CD4-positive, alpha-beta T cell treated with Interleukin-10 for 1 hour (primary cell): ENCODE measurements at regions not wholly inside any gene's neighbourhood (a gene's known extent, or its start where the extent isn't known, plus 50 kb on each side); places are given as distances from the start of the nearest gene placed in this dataset.
"Not testable (repeated sequence)": the region's sequence is repeated elsewhere in the genome, so short reads cannot be mapped to it uniquely, and the experiment has no call there.

Experiments
- DNase-seq: peaks from one replicate; pipeline ENCODE4 v3.0.0-alpha.2; 2020

DNA sequence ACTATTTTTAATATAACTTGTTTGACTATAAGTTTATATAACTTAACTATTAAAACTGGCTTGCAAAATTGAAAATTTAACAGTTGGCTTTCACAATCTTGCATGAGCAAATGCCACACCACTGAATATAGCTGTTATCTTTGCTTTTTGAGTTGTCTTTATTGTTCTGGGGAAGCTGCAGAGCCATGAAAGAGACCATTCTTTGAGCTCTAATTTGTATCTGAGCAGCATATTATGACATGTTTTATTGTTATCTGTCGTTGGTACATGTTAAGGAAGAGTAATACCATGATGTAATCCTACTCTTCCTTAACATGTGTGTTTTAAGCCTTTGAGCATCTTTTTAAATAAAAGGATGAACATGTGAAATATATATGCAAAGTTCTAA, 97.1 kb upstream of the ANK2 start:
- DNase-seq, result no peak

DNA sequence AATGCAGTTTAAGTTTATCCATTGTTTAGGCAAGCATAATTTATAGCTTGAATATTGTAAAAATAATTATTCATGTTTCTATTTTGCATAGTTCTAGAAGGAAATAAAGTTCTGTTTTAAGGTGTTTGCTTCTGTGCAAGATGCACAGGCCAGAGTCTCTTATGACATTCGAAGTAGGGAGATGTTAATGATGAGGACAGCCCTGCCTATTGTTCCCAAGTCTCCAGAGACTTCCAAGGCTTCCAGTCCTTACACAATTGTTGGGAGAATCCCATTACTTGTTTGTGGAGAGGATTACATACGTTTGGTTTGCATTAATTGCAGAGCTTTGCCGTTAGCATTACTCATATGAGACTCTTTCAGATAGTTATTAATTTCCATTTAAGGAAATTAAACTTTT, 96.2 kb upstream of the ANK2 start:
- DNase-seq, result no peak

- no peak for DNase-seq
Measured at GRCh38 chr4:112954286-112954685, 95.2 kb upstream of the ANK2 start.

- DNase-seq, result no peak
Measured at GRCh38 chr4:112956484-112956896, 93.0 kb upstream of the ANK2 start.

- not testable (repeated sequence) for DNase-seq
Measured at GRCh38 chr4:112957764-112958163, 91.7 kb upstream of the ANK2 start.

DNA sequence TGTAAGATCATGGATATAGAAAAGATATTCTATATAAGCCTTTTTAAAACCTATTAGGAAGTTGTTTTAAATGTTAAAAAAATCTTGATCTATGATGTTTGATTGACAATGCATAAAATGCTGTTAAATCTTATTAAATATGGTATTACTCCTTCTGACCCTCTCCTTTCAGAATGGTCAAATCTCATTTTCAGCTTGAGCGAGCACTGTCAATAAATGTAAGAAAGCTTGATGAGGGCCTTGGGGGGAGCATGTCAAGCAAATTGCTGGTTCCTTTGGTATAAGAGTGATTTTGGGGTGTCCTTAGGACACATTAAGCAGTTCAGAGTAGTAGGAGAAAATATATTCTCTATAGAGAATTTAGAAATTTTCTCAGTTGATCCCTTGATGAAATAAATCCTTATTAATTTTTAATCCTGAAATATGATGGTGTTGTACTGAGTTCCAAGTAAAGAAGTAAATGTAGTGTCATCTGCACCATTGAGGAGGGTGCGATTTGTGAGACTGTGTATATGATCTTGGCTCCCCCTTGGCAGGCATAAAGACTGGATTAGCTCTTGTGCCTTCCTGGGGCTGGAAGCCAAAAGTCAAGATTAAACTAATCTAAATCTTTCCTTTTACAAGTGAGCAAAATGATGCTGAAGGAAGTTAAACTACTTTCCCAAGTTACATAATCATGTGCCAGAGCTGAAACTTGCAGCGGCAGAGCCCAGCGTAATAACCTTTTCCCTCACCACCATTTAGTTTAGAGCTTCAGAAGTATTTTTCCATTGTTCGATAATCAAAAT, 82.6 kb upstream of the ANK2 start:
- DNase-seq, result no peak

GRCh38 chr4:112968451-112969159, 80.8 kb upstream of the ANK2 start:
- no peak for DNase-seq

GRCh38 chr4:112970903-112971302, 78.5 kb upstream of the ANK2 start:
- no peak for DNase-seq

GRCh38 chr4:112973750-112974251, 75.7 kb upstream of the ANK2 start:
- no peak for DNase-seq

DNA sequence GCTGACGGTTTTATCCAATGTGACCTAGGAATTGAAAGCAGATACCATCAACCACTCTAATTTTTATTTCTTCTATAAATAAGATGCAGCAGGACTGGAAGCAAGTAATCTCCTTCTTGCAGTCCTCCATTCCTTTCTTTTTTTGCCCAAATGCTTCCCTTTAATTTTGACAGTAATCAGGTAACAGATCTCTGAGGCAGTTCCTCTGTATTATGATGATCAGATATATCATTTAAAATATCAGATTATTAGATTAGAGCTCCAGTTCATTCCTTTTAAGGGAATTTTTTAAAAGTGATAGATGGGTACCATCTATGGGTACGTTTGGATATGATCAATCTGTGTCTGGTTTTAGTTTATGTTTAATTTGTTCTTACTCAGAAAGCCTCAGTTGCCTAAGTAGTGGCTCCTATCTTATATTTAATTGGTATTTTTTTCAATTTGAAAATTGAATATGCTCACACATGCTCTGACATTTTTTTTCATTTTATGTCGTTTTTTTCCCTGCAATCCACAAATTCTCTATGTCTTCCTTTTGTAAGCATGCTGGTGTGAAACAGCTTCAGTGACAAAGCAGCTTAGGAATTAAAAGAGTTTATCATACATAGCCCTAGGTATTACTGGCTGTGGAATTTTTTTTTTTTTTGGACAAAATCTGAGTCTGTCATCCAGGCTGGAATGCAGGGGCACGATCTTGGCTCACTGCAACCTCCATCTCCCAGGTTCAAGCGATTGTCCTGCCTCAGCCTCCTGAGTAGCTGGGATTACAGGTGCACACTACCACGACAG, 73.7 kb upstream of the ANK2 start:
- no peak for DNase-seq

DNA sequence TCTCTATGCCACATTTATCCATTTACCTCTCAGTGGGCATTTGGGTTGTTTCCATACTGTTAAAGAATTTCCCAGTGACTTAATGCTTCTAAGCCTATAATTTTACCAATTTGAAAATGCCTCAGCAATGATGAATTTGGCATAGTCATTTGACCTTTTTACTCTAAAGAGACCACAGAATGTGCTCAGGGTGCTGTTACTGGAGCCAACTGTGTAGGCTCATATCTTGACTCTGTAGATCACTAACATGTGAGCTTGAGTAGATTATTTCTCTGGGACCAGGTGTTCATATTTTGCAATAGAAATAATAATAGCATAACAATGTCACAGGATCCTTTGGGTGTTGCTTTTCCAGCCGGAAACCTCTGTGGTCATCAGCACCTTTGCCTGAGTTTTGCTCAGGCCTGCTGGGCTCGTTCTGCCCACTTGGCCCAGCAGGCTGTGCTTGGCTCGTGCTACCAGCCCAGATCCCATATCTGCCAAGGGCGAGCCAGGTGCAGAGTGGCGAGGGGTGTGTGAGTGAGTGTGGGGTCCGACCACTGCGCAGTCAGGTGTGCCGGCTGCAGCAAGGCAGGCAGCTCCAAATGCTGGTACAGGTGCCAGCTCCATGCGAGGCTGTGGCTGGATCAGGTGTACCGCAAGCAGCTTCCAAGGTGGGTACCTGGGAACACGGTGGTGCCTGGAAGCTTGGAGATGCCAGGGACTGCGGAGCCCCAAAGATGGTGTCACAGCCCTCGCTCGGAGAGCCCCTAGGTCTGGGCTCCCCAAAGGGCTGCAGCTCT, 70.6 kb upstream of the ANK2 start:
- DNase-seq, result no peak

DNA sequence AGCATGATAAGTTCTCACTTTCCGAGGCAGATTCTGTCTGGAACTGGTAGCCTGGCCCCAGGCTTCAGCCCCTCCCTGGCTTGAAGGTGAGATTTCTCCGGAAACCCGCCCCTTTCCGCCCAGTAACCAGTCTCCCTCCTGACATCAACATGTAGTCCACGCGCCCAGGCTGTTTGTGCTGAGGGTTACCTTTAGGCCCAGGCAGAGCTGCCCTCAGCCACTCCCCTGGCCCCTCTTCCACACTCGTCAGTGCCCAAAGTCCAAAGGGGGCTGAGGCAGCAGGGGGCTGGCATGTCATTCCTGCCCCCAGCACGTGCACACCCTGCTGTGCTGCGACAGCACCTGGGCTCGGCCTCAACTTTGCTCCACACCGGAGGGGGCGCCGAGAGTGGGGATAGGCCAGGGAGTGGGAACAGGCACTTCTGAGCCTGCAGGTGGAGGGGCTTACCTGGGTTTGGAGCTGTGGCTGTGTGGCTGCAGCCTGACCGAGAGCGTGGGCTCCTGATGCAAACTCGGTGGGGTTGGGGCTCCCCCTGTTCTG, 69.5 kb upstream of the ANK2 start:
- DNase-seq, result no peak

GRCh38 chr4:112982680-112983079, 66.8 kb upstream of the ANK2 start:
- no peak for DNase-seq

DNA sequence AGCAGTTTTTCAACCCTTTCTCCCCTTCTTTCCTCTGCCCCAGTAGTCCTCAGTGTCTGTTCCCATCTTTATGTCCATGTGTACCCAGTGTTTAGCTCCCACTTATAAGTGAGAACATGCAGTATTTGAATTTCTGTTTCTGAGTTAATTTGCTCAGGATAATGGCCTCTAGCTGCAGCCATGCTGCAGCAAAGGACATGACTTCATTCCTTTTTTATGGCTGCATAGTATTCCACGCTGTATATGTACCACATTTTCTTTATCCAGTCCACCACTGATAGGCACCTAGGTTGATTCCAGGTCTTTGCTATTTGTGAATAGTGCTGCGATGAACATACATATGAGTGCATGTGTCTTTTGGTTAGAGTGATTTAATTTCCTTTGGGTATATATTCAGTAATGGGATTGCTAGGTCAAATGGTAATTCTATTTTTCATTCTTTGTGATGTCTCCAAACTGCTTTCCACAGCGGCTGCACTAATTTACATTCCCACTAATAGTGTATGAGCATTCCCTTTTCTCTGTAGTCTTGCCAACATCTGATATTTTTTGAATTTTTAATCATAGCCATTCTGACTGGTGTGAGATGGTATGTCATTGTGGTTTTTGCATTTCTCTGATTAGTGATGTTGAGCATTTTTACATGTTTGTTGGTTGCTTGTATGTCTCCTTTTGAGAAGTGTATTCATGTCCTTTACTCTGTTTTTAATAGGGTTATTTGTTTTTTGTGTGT, 54.6 kb upstream of the ANK2 start:
- no peak for DNase-seq
